ENCODE measurements at regions not wholly inside any gene's neighbourhood (a gene's known extent, or its start where the extent isn't known, plus 50 kb on each side); places are given as distances from the start of the nearest gene placed in this dataset.

DNA sequence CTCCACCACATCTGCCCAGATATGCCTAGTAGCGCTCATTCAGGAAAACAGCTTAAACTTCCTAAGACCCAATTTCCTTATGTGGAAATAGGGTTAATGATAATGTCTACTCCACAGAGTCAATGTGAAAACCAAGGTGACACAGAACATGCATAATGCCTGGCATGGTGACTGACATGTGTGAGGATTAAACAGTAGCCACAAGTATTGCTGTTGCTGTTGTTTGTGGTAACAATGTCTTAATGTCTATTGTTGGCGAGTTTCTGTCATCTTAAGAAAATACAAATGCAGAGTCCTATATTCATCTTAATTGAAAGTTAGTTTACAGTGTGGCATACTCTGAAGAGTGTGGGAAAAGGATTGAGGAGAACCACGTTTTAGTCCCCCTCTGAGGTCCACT is 75.6 kb upstream of the NGF start:
- DNase-seq (ENCODE audit: low spot score) = no peak

DNA sequence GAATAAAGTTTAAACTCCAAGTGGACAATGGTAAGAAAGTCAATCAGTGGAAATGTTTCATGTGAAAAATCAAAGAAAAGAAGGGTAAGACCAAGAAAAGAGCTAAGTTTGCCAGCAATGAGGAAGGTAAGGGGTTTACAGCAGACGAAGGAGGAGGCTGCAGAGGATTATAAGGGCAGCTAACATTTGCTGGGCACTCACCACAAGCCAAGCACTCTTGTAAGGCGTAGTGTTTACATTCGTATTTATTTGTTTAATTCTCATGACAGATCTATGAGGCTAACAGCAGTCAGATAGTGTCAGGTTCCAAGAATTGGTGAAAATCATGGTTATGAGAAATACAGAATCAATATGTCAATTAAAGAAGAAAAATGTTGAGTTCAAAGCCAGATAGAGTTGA is 75.2 kb upstream of the NGF start:
- DNase-seq (ENCODE audit: low spot score) = no peak

- DNase-seq (ENCODE audit: low spot score) = no peak
These were observed 74.7 kb upstream of the NGF start for GRCh38 chr1:115412733-115413132.

- DNase-seq (ENCODE audit: low spot score) = no peak
These were observed 74.2 kb upstream of the NGF start for GRCh38 chr1:115412286-115412685.

DNA sequence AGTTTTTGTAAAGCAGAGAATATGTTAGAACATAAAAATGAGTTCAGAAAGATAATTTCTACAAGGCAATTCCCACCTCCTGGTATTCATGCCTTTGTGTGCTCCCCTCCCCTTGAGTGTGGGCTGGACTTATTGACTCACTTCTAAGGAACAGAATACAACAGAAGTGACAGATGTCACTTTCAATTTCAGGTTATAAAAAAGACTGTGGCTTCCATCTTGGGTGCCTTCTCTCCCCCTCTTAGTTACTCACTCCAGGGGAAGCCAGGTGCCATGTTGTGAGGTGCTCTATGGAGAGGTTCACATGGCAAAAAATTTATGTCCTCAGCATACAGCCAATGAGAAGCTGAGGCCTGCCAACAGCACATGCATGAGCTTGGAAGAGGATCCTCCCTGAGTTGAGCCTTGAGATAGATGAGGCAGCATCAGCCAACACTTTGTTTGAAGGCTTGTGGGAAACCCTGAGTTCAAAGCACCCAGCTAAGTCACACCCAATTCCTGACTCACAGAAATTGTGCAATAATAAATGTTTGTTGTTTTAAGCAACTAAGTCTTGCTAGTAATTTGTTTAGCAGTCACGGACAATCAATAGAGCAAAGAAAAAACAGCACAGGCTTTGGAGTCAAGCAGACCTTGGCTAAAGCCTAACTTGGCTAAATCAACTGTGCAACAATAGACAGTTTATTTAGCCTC is 73.5 kb upstream of the NGF start:
- DNase-seq (ENCODE audit: low spot score) = peak; percentile 47

DNA sequence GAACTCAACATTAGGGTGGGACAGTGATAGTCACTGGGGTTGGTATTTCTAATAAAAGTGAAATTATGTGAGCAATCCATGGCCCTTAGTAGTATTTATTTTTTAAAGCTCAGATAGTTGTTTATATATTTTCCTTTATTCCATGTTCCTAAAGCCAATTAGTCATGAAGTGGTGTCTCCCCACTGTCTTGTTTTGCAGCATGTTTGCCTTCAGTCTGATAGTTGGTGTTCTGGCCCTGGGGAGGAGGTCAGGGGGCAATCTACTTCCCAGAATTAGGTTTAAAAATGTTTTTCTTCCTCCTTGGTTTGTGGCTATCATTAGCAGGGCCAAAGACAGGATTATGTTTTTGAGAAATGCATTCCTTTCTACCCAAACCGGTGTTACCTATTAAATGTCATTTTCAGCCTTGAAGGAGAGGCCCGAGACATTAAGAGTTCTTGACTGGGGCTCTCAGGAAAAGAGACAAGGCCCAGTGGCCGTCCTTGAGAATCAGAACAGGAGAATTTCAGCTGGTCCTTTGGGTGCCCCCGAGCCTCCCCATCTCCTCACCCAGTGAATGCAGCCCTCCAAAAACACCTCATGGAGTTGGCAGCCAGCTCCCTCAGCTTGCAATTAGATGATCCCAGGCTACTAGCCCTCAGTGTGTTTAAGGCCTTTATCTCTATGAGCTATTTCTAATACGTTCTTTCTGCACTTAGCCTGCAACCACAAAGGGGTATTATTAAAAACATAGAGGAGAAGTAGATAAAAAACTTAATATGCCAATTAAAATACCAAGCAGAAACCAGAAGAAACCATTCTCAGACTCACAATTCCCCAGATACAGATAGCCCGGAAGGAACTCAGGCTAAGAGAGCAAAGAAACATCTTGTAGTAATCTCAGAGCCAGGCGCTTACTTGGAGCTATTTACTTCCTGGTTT is 71.3 kb upstream of the NGF start:
- peak; percentile 20 for DNase-seq (ENCODE audit: low spot score)

DNA sequence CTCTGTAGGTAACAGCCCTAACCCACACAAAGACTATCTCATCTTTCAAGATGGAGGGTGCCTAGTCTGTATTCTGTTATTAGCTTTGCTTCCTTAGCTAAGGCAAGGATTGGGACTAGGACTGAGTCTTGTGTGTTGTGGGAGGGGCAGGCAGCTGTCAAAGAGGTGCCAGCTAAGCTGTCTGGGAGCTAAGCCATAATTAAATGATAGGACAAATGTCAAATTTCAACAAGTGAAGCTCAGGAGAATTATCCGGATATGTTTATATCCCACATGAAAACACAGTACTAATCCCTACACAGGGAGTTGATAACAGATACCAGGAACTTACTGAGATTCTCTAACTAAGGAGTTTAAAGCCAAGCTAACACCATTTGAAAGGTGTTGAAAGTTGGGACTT is 70.5 kb upstream of the NGF start:
- DNase-seq (ENCODE audit: low spot score) = no peak

- no peak for DNase-seq (ENCODE audit: low spot score)
These were observed 66.9 kb upstream of the NGF start for GRCh38 chr1:115404911-115405310.

GRCh38 chr1:115402753-115403184 is 64.7 kb upstream of the NGF start:
- no peak for DNase-seq (ENCODE audit: low spot score)

DNA sequence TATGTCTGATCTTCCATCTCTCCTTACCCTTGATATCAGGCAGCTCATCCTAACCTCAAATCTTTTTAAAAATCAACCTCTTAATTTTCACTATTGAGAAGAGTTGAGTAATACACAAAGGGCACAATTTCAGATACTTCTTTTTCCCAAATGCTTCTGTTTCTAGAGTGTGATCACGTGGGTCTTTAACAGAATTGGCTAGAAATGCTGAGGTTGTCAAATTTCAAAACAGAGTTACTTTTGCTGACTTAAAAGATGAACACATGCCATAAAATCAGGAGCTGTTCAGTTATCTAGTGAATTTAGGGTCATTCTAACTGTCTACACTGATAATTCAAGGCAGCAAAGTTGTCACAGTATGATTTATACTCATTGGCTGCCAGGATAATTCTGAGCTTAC is 63.6 kb upstream of the NGF start:
- DNase-seq (ENCODE audit: low spot score) = no peak

DNA sequence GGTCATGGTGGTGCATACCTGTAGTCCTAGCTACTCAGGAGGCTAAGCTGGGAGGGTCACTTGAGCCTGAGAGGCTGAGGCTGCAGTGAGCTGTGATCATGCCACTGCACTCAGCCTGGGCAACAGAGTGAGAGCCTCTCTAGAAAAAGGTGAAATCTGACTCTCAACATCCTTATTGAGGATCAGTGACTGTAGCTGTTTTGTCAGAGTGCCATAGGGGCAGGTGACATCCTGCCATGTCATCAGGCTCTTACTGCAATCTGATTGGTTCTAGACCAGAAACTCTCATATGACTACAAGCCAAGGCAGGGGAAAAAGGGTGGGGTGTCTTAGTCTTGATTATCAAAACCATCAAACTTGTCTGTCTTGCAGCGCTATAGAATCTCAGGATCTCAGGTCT is 62.8 kb upstream of the NGF start:
- no peak for DNase-seq (ENCODE audit: low spot score)

GRCh38 chr1:115400426-115400825 is 62.4 kb upstream of the NGF start:
- no peak for DNase-seq (ENCODE audit: low spot score)

DNA sequence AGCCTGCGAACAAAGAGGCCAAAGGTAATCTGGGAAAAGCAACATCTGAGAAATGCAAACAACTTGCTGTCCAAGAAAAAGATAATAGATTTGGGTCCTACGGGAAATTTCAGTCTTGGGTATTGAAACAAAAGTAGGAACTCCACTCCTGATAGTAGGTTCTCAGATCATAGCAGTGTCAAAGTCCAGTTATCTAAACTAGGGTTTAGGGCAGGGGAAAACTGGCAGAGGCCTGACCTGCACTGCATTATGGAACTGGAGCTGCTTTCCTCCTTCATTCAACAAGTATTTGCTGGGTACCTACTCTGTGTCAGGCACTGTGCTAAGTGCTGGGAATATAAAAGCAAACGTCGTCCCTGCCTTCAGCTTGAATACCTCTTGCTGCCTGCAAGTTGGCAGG is 60.7 kb upstream of the NGF start:
- DNase-seq (ENCODE audit: low spot score) = no peak

All from AG08395 (cell line).